ENCODE measurements at regions not wholly inside any gene's neighbourhood (a gene's known extent, or its start where the extent isn't known, plus 50 kb on each side); places are given as distances from the start of the nearest gene placed in this dataset.

DNA sequence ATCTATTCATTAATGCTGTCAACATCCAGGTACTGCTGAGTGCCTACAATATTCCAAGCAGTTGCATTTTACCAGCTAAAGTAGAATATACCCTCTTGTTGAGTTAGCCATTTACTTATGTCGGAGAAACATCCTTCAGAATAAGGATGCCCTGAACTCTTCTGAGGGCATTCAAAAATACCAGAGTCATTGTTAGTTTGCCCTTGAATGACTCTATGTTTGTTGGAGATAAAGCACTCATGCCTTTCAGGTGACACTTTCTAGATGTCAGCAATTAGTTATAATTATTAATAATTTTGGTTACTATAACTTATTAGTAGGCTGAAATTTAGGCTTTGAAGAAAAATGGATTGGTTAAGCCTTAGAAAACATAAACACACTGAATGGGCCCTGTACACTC is 286.2 kb upstream of the STXBP5 start:
- H3K4me3 ChIP-seq (ENCODE audit: low read length) = no peak overlapping the region
- H3K27me3 ChIP-seq (replicated peaks; ENCODE audit: insufficient read depth, low read length) = no peaks in the 10 kb centered on the region
- DNase-seq = no peak
- H4K20me1 ChIP-seq (ENCODE audit: insufficient read depth, low read length) = no peaks in the 10 kb centered on the region
- no peaks in the 10 kb centered on the region for H3K9me3 ChIP-seq (replicated peaks; ENCODE audit: insufficient read depth, low read length)
- H3K4me2 ChIP-seq (ENCODE audit: low read depth, low read length) = no peak overlapping the region
- H2AFZ ChIP-seq (ENCODE audit: low read length) = no peak overlapping the region
- no peak overlapping the region for H3K27ac ChIP-seq (ENCODE audit: low read length)
- TF ChIP-seq, protein P1, sequence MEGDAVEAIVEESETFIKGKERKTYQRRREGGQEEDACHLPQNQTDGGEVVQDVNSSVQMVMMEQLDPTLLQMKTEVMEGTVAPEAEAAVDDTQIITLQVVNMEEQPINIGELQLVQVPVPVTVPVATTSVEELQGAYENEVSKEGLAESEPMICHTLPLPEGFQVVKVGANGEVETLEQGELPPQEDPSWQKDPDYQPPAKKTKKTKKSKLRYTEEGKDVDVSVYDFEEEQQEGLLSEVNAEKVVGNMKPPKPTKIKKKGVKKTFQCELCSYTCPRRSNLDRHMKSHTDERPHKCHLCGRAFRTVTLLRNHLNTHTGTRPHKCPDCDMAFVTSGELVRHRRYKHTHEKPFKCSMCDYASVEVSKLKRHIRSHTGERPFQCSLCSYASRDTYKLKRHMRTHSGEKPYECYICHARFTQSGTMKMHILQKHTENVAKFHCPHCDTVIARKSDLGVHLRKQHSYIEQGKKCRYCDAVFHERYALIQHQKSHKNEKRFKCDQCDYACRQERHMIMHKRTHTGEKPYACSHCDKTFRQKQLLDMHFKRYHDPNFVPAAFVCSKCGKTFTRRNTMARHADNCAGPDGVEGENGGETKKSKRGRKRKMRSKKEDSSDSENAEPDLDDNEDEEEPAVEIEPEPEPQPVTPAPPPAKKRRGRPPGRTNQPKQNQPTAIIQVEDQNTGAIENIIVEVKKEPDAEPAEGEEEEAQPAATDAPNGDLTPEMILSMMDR (IDR thresholded peaks at IDR 0.05; ENCODE audit: low read length) = no peak
- TF ChIP-seq EZH2phosphoT487 (IDR thresholded peaks at IDR 0.05; ENCODE audit: low read length) = no peak
- TF ChIP-seq EZH2 (optimal IDR thresholded peaks at IDR 0.05; ENCODE audit: low read depth, low read length) = no peak
- no peaks in the 10 kb centered on the region for H3K79me2 ChIP-seq (ENCODE audit: low read length)
- H3K9me2 ChIP-seq (replicated peaks; ENCODE audit: insufficient read depth, low read length) = no peaks in the 10 kb centered on the region
- H3K36me3 ChIP-seq (replicated peaks; ENCODE audit: insufficient read depth, low read length) = no peaks in the 10 kb centered on the region
- no peaks in the 10 kb centered on the region for H3F3A ChIP-seq (ENCODE audit: insufficient read depth, low read length)
- no peak overlapping the region for H3K9ac ChIP-seq (ENCODE audit: low read length)
- no peaks in the 10 kb centered on the region for H3K4me1 ChIP-seq (ENCODE audit: low read length)

GRCh38 chr6:146919017-146919416 is 285.2 kb upstream of the STXBP5 start:
- no peaks in the 10 kb centered on the region for H3K4me1 ChIP-seq (ENCODE audit: low read length)
- no peaks in the 10 kb centered on the region for H3K9me2 ChIP-seq (replicated peaks; ENCODE audit: insufficient read depth, low read length)
- H3K9ac ChIP-seq (ENCODE audit: low read length) = no peak overlapping the region
- TF ChIP-seq EZH2 (optimal IDR thresholded peaks at IDR 0.05; ENCODE audit: low read depth, low read length) (no peak), EZH2phosphoT487 (IDR thresholded peaks at IDR 0.05; ENCODE audit: low read length) (no peak)
- TF ChIP-seq, protein P1 (IDR thresholded peaks at IDR 0.05; ENCODE audit: low read length) = no peak
- no peaks in the 10 kb centered on the region for H3F3A ChIP-seq (ENCODE audit: insufficient read depth, low read length)
- DNase-seq = no peak
- no peak overlapping the region for H3K27ac ChIP-seq (ENCODE audit: low read length)
- H3K9me3 ChIP-seq (replicated peaks; ENCODE audit: insufficient read depth, low read length) = no peaks in the 10 kb centered on the region
- H4K20me1 ChIP-seq (ENCODE audit: insufficient read depth, low read length) = no peaks in the 10 kb centered on the region
- H3K4me2 ChIP-seq (ENCODE audit: low read depth, low read length) = no peak overlapping the region
- H3K79me2 ChIP-seq (ENCODE audit: low read length) = no peaks in the 10 kb centered on the region
- no peaks in the 10 kb centered on the region for H3K27me3 ChIP-seq (replicated peaks; ENCODE audit: insufficient read depth, low read length)
- no peaks in the 10 kb centered on the region for H3K36me3 ChIP-seq (replicated peaks; ENCODE audit: insufficient read depth, low read length)
- H2AFZ ChIP-seq (ENCODE audit: low read length) = no peak overlapping the region
- H3K4me3 ChIP-seq (ENCODE audit: low read length) = no peak overlapping the region

DNA sequence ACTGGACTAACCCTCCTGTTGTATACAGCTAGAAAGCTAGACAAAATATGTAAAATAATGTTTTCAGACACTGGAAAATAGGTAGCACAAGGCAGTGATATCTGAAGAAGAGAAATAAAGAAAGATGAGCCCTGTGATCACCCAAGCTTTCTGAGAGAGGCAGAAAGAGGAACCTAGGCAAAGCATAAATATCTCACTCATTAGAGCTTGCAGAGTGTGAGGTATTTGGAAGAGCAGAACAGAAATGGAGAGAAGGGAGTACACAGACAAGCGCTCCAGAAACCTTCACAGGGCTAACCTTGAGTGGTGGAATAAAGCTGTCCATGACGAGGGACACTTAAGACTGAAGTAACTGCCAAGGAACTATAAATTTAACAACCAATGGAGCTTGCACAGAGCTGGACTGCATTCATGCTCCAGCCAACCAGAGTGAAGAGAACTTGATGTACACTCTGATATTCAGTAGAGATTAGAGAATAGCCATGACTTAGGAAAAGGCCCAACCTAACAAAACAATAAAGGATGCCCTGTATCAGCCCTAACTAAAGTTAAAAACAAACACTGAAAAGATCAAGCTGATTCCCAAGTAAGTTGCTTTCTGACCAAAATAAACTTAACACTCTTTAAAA is 280.9 kb upstream of the STXBP5 start:
- Histone ChIP-seq H3K27me3 (replicated peaks; ENCODE audit: insufficient read depth, low read length) (no peaks in the 10 kb centered on the region), H3K79me2 (ENCODE audit: low read length) (no peaks in the 10 kb centered on the region), H3K4me1 (ENCODE audit: low read length) (no peaks in the 10 kb centered on the region), H3F3A (ENCODE audit: insufficient read depth, low read length) (no peaks in the 10 kb centered on the region), H3K9ac (ENCODE audit: low read length) (no peak overlapping the region), H3K36me3 (replicated peaks; ENCODE audit: insufficient read depth, low read length) (no peaks in the 10 kb centered on the region), H3K9me2 (replicated peaks; ENCODE audit: insufficient read depth, low read length) (no peaks in the 10 kb centered on the region), H3K4me2 (ENCODE audit: low read depth, low read length) (no peak overlapping the region), H4K20me1 (ENCODE audit: insufficient read depth, low read length) (no peaks in the 10 kb centered on the region), H3K4me3 (ENCODE audit: low read length) (no peak overlapping the region), H3K9me3 (replicated peaks; ENCODE audit: insufficient read depth, low read length) (no peaks in the 10 kb centered on the region), H3K27ac (ENCODE audit: low read length) (no peak overlapping the region), H2AFZ (ENCODE audit: low read length) (no peak overlapping the region)
- DNase-seq = no peak
- TF ChIP-seq, protein P1 (IDR thresholded peaks at IDR 0.05; ENCODE audit: low read length) = no peak
- TF ChIP-seq EZH2 (optimal IDR thresholded peaks at IDR 0.05; ENCODE audit: low read depth, low read length) (no peak), EZH2phosphoT487 (IDR thresholded peaks at IDR 0.05; ENCODE audit: low read length) (no peak)

Data from MM.1S (cell line).